K562 (cell line): ENCODE measurements at regions not wholly inside any gene's neighbourhood (a gene's known extent, or its start where the extent isn't known, plus 50 kb on each side); places are given as distances from the start of the nearest gene placed in this dataset.

Source experiments
- ATAC-seq: fragments of 200-7000 bp; cut with Tn5 transposase; 3 replicates; pipeline ENCODE4 v1.9.1; 2020; ENCODE audit warnings: moderate library complexity
- BruUV-seq: library from RNA; stranded (reverse); fragments of 400-500 nt; replicated peaks from 2 replicates; lab custom pipeline; 2021; lab: Mats Ljungman, UMichigan
- CTCF ChIA-PET: fragments of 300-600 bp; formaldehyde crosslinking; extraction: SDS; loops from one replicate; lab custom pipeline; 2021; ENCODE audit warnings: low intra/inter-chr PET ratio; lab: Yijun Ruan, JAX
- POLR2A ChIA-PET: fragments of 300-600, 350-650 bp; sonication (Branson Sonifier 250); formaldehyde crosslinking; extraction: SDS; loops from one replicate; lab custom pipeline; 2021; ENCODE audit warnings: antibody characterized with exemption, inconsistent platforms; lab: Yijun Ruan, JAX
- DNase-seq, 4 experiments: peaks; one replicate each; pipeline versions ENCODE4 v3.0.0 to v3.0.0-alpha.2; 2011 to 2018; ENCODE audit warnings: low spot score in 3 of 4, mixed read lengths in 3 of 4; ENCODE audit errors: extremely low read depth in 1 of 4
- FAIRE-seq: peaks from 2 replicates; lab custom pipeline; 2011; peaks lifted over from hg19 to GRCh38; lab: Jason Lieb, UNC
- H2AFZ ChIP-seq: 2 replicates; pipeline ENCODE4 v1.6.0; 2011; ENCODE audit warnings: low read depth, low read length, control low read depth, inconsistent platforms
- H3K27ac ChIP-seq: fragments of 200-600 bp; 3 replicates; pipeline ENCODE4 v1.8.0; 2011; ENCODE audit warnings: low read depth, mild to moderate bottlenecking, control low read depth, inconsistent platforms, low read length, moderate library complexity, mixed read lengths; ENCODE audit errors: extremely low read depth
- H3K27me3 ChIP-seq, 2 experiments: fragments of 300-600 bp in 1 of 2; 2 replicates in 1 of 2; 3 replicates in 1 of 2; pipeline versions ENCODE4 v1.6.0 to v1.8.0; 2011; ENCODE audit warnings: inconsistent platforms in 2 of 2, low read length in 2 of 2, mild to moderate bottlenecking in 1 of 2, mixed read lengths in 1 of 2, moderate library complexity in 1 of 2; ENCODE audit not compliant: control insufficient read depth in 2 of 2, insufficient read depth in 2 of 2
- H3K36me3 ChIP-seq: fragments of 300-600 bp; 3 replicates; pipeline ENCODE4 v1.8.0; 2011; ENCODE audit warnings: mild to moderate bottlenecking, low read length, inconsistent platforms; ENCODE audit not compliant: control insufficient read depth, insufficient read depth
- H3K4me1 ChIP-seq, 2 experiments: fragments of 200-600 bp in 1 of 2; replicated peaks in 1 of 2; 2 replicates in 1 of 2; 3 replicates in 1 of 2; pipeline versions ENCODE4 v1.5.1 to v1.8.0; 2011; ENCODE audit warnings: inconsistent platforms in 2 of 2, low read length in 2 of 2, mild to moderate bottlenecking in 1 of 2, mixed read lengths in 1 of 2, moderate library complexity in 1 of 2; ENCODE audit not compliant: control insufficient read depth in 2 of 2, insufficient read depth in 2 of 2
- H3K4me2 ChIP-seq: 2 replicates; pipeline ENCODE4 v1.6.1; 2011; ENCODE audit warnings: low read length, control low read depth, inconsistent platforms, mixed read lengths; ENCODE audit not compliant: insufficient read depth
- H3K4me3 ChIP-seq: fragments of 200-600 bp; sonication (generic), shearing (Covaris generic); 2 replicates; pipeline ENCODE4 v1.5.1; 2016; ENCODE audit warnings: control low read depth, inconsistent platforms
- H3K79me2 ChIP-seq: fragments of 200-600 bp; 3 replicates; pipeline ENCODE4 v1.8.0; 2011; ENCODE audit warnings: low read length, inconsistent platforms; ENCODE audit not compliant: control insufficient read depth, insufficient read depth
- H3K9ac ChIP-seq, 2 experiments: 2 replicates each; pipeline versions ENCODE4 v1.6.0 to v1.6.1; 2011; ENCODE audit warnings: low read depth in 2 of 2, low read length in 2 of 2, control low read depth in 1 of 2, inconsistent platforms in 1 of 2, mild to moderate bottlenecking in 1 of 2, mixed read lengths in 1 of 2; ENCODE audit not compliant: insufficient read depth in 1 of 2
- H3K9me1 ChIP-seq: one replicate; pipeline ENCODE4 v1.6.0; 2011; ENCODE audit warnings: inconsistent platforms, mild to moderate bottlenecking, low read length, moderate library complexity; ENCODE audit not compliant: control insufficient read depth, insufficient read depth
- H3K9me3 ChIP-seq: replicated peaks from 2 replicates; pipeline ENCODE4 v1.5.1; 2011; ENCODE audit warnings: low read depth, low read length, inconsistent platforms; ENCODE audit not compliant: control insufficient read depth, insufficient read depth
- H4K20me1 ChIP-seq: replicated peaks from 2 replicates; pipeline ENCODE4 v1.6.1; 2011; ENCODE audit warnings: low read length, inconsistent platforms, mixed read lengths; ENCODE audit not compliant: control insufficient read depth, insufficient read depth
- HSF4 ChIP-seq: fragments of 250-450 bp; sonication (Bioruptor Pico); IDR thresholded peaks from 2 replicates; pipeline ENCODE4 v2.1.2; 2022; ENCODE audit warnings: mild to moderate bottlenecking, moderate library complexity, borderline replicate concordance
- IFI16 ChIP-seq: fragments of 250-450 bp; sonication (Bioruptor Pico); IDR thresholded peaks from 2 replicates; pipeline ENCODE4 v2.1.2; 2022; ENCODE audit warnings: mild to moderate bottlenecking, inconsistent platforms
- MAFF ChIP-seq: IDR thresholded peaks from 2 replicates; pipeline ENCODE4 v1.6.1; 2012; ENCODE audit warnings: low read length, improper control_type of control experiment
- MIER1 ChIP-seq: fragments of 450-650 bp; IDR thresholded peaks from 2 replicates; pipeline ENCODE4 v1.6.1; 2016; ENCODE audit warnings: antibody characterized with exemption, mild to moderate bottlenecking, low read depth
- POLR3G ChIP-seq: IDR thresholded peaks from 2 replicates; pipeline ENCODE4 v1.6.1; 2011; ENCODE audit not compliant: insufficient read length, insufficient replicate concordance; ENCODE audit errors: extremely low read depth
- YY1 ChIP-seq, 3 experiments: IDR thresholded peaks; 2 replicates each; pipeline ENCODE4 v1.6.1; 2011; ENCODE audit warnings: low read length in 2 of 3, mild to moderate bottlenecking in 2 of 3, moderate library complexity in 2 of 3, borderline replicate concordance in 1 of 3, control low read depth in 1 of 3, low read depth in 1 of 3; ENCODE audit not compliant: insufficient read depth in 3 of 3, insufficient replicate concordance in 2 of 3, control insufficient read depth in 1 of 3, insufficient read length in 1 of 3; ENCODE audit errors: extremely low read depth in 1 of 3
- ZBTB1 ChIP-seq: sonication (generic); formaldehyde crosslinking; IDR thresholded peaks from 2 replicates; pipeline ENCODE4 v1.8.1; 2023; ENCODE audit warnings: missing genetic modification reagents, low read depth, mild to moderate bottlenecking, borderline replicate concordance
- ZC3H4 ChIP-seq: sonication (generic); formaldehyde crosslinking; IDR thresholded peaks from 2 replicates; pipeline ENCODE4 v1.9.0; 2021; ENCODE audit warnings: missing genetic modification reagents, borderline replicate concordance
- WGBS: fragments of 100-300 bp; shearing (Covaris generic); methylation state at CpG from one replicate; pipeline ENCODE4 v1.1.6; 2016; ENCODE audit warnings: low coverage, mixed read lengths; ENCODE audit not compliant: insufficient coverage; ENCODE audit errors: missing lambda C conversion rate; 5-methylcytosine and 5-hydroxymethylcytosine counted together
- in situ Hi-C: fragments of 300-500 bp; cut with MboI; formaldehyde crosslinking; loops from 4 replicates; pipeline ENCODE4 v1.15.0; 2018; ENCODE audit warnings: inconsistent platforms, mixed read lengths
- intact Hi-C: fragments of 100-400 bp; cut with micrococcal nuclease; formaldehyde crosslinking; loops from 2 replicates; pipeline ENCODE4 v1.14.2; 2022
- TF ChIP-seq, protein P1 (sequence below): fragments of 200-800 bp; sonication (Bioruptor generic); IDR thresholded peaks from 2 replicates; pipeline ENCODE4 v1.6.1; 2017; ENCODE audit warnings: missing genetic modification characterization, missing compliant biosample characterization
- TF ChIP-seq, protein P2 (sequence below): sonication (generic); formaldehyde crosslinking; IDR thresholded peaks from 2 replicates; pipeline ENCODE4 v1.8.1; 2022; ENCODE audit warnings: missing genetic modification reagents

DNA sequence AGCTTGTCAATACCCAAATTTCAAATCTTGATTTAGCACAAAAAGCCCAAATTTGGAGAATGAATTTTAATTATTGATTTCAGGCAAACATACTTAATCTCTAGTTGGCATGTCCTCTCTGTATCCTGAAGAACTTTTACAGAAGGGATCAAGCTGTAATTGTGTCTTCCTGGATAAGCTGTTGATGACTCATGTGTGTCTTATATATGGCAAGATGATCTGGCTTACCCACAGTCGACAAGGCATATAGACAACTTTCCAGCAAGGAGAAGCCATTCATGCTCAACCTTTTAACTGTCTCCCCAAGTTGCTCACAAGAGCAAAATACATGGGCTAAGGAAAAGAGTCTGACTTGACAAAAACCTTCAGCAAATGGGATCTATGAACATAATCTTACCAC, 112.5 kb upstream of the SLCO6A1 start:
- Histone ChIP-seq H3K4me1 (no peaks in the 10 kb centered on the region), H3K79me2 (no peaks in the 10 kb centered on the region), H2AFZ (no peak overlapping the region), H4K20me1 (no peaks in the 10 kb centered on the region), H3K9ac (no peak overlapping the region), H3K4me3 (no peak overlapping the region), H3K27me3 (no peaks in the 10 kb centered on the region), H3K27ac (no peak overlapping the region), H3K9me3 (no peaks in the 10 kb centered on the region), H3K4me2 (no peak overlapping the region), H3K9me1 (no peaks in the 10 kb centered on the region), H3K36me3 (no peaks in the 10 kb centered on the region)
- intact Hi-C loops (no loop called here), in situ Hi-C loops (no loop called here)
- WGBS = 0% methylated on average over 1 of the region's 1 CpG
- BruUV-seq = no TSS peak
- ATAC-seq = no peak
- no peak for DNase-seq
- ChIA-PET POLR2A (no interaction called here), CTCF (no interaction called here)
- no peak for FAIRE-seq
- TF ChIP-seq IFI16 (CRISPR knock-in tag) (no peak), YY1 (IDR thresholded peaks at IDR 0.05; ENCODE audit: borderline replicate concordance in 1 of 3, control insufficient read depth in 1 of 3, extremely low read depth in 1 of 3, insufficient read depth in 3 of 3, insufficient read length in 1 of 3, insufficient replicate concordance in 2 of 3, low read depth in 1 of 3, low read length in 2 of 3) (no peak), ZBTB1 (CRISPR knock-in tag) (no peak)

- H3K9me1 ChIP-seq = no peaks in the 10 kb centered on the region
- ATAC-seq (no peak), FAIRE-seq (no peak)
- H3K36me3 ChIP-seq = no peaks in the 10 kb centered on the region
- H3K4me2 ChIP-seq = no peak overlapping the region
- POLR2A ChIA-PET = no interaction called here
- H3K4me3 ChIP-seq = no peak overlapping the region
- H3K27me3 ChIP-seq = no peaks in the 10 kb centered on the region
- intact Hi-C loops = no loop called here
- no peak overlapping the region for H3K27ac ChIP-seq
- H3K9ac ChIP-seq = no peak overlapping the region
- H3K4me1 ChIP-seq = no peaks in the 10 kb centered on the region
- in situ Hi-C loops = no loop called here
- TF ChIP-seq POLR3G (no peak), HSF4 (CRISPR knock-in tag) (no peak), MIER1 (no peak), ZC3H4 (CRISPR knock-in tag) (no peak), MAFF (no peak)
- TF ChIP-seq, protein P1, sequence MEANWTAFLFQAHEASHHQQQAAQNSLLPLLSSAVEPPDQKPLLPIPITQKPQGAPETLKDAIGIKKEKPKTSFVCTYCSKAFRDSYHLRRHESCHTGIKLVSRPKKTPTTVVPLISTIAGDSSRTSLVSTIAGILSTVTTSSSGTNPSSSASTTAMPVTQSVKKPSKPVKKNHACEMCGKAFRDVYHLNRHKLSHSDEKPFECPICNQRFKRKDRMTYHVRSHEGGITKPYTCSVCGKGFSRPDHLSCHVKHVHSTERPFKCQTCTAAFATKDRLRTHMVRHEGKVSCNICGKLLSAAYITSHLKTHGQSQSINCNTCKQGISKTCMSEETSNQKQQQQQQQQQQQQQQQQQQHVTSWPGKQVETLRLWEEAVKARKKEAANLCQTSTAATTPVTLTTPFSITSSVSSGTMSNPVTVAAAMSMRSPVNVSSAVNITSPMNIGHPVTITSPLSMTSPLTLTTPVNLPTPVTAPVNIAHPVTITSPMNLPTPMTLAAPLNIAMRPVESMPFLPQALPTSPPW = no peak
- TF ChIP-seq, protein P2, sequence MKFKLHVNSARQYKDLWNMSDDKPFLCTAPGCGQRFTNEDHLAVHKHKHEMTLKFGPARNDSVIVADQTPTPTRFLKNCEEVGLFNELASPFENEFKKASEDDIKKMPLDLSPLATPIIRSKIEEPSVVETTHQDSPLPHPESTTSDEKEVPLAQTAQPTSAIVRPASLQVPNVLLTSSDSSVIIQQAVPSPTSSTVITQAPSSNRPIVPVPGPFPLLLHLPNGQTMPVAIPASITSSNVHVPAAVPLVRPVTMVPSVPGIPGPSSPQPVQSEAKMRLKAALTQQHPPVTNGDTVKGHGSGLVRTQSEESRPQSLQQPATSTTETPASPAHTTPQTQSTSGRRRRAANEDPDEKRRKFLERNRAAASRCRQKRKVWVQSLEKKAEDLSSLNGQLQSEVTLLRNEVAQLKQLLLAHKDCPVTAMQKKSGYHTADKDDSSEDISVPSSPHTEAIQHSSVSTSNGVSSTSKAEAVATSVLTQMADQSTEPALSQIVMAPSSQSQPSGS (CRISPR knock-in tag) = no peak
- TF ChIP-seq, all 486 proteins: peak for 0
- Histone ChIP-seq H3K9me3 (no peaks in the 10 kb centered on the region), H3K79me2 (no peaks in the 10 kb centered on the region), H4K20me1 (no peaks in the 10 kb centered on the region), H2AFZ (no peak overlapping the region)
- 0% methylated on average over 2 of the region's 2 CpGs for WGBS
- CTCF ChIA-PET = no interaction called here
- no TSS peak for BruUV-seq
- DNase-seq = no peak
These were observed 114.9 kb upstream of the SLCO6A1 start for GRCh38 chr5:102613661-102614060.
